Neural progenitor cell (in vitro differentiated cells): ENCODE measurements at regions not wholly inside any gene's neighbourhood (a gene's known extent, or its start where the extent isn't known, plus 50 kb on each side); places are given as distances from the start of the nearest gene placed in this dataset.
"Not testable (repeated sequence)": the region's sequence is repeated elsewhere in the genome, so short reads cannot be mapped to it uniquely, and the experiment has no call there.

Source experiments
- DNase-seq: peaks from one replicate; pipeline ENCODE4 v3.0.0-alpha.2; 2016; ENCODE audit warnings: low spot score
- H2AFZ ChIP-seq: fragments of 200-600 bp; sonication (generic); replicated peaks from 2 replicates; pipeline ENCODE4 v1.6.1; 2016; ENCODE audit warnings: antibody characterized with exemption
- H3F3A ChIP-seq: fragments of 200-600 bp; sonication (generic); 2 replicates; pipeline ENCODE4 v1.6.1; 2016; ENCODE audit warnings: antibody characterized with exemption, low read depth
- H3K27ac ChIP-seq: fragments of 200-600 bp; sonication (generic); 2 replicates; pipeline ENCODE4 v1.5.1; 2016; ENCODE audit warnings: mild to moderate bottlenecking
- H3K27me3 ChIP-seq: fragments of 200-600 bp; sonication (generic); 2 replicates; pipeline ENCODE4 v1.6.1; 2016; ENCODE audit warnings: mild to moderate bottlenecking, moderate library complexity
- H3K36me3 ChIP-seq: fragments of 200-600 bp; sonication (generic); 2 replicates; pipeline ENCODE4 v1.5.1; 2016
- H3K4me1 ChIP-seq: fragments of 200-600 bp; sonication (generic); 2 replicates; pipeline ENCODE4 v1.6.1; 2016; ENCODE audit warnings: mixed run types
- H3K4me2 ChIP-seq: fragments of 200-600 bp; sonication (generic); 2 replicates; pipeline ENCODE4 v1.6.1; 2016
- H3K4me3 ChIP-seq: fragments of 200-600 bp; sonication (generic); 2 replicates; pipeline ENCODE4 v1.5.1; 2016
- H3K79me2 ChIP-seq: fragments of 200-600 bp; sonication (generic); 2 replicates; pipeline ENCODE4 v1.6.1; 2016; ENCODE audit warnings: low read depth
- H3K9ac ChIP-seq: fragments of 200-600 bp; sonication (generic); 2 replicates; pipeline ENCODE4 v1.6.1; 2016
- H3K9me3 ChIP-seq: fragments of 200-600 bp; sonication (generic); 2 replicates; pipeline ENCODE4 v1.5.1; 2016; ENCODE audit warnings: low read depth
- H4K20me1 ChIP-seq: fragments of 200-600 bp; sonication (generic); 2 replicates; pipeline ENCODE4 v1.6.1; 2016; ENCODE audit warnings: low read depth
- H3K27ac Mint-ChIP-seq: 3 replicates; pipeline ENCODE4 v1.8.0; 2021; ENCODE audit warnings: mixed read lengths
- H3K27me3 Mint-ChIP-seq: 2 replicates; pipeline ENCODE4 v1.8.0; 2022; ENCODE audit warnings: low read depth, mild to moderate bottlenecking, inconsistent platforms, moderate library complexity, mixed read lengths; ENCODE audit not compliant: insufficient read depth
- H3K36me3 Mint-ChIP-seq: 3 replicates; pipeline ENCODE4 v1.8.0; 2021; ENCODE audit warnings: mixed read lengths
- H3K4me1 Mint-ChIP-seq: 3 replicates; pipeline ENCODE4 v1.8.0; 2021; ENCODE audit warnings: mixed read lengths
- H3K4me3 Mint-ChIP-seq: 3 replicates; pipeline ENCODE4 v1.8.0; 2021; ENCODE audit warnings: mild to moderate bottlenecking, moderate library complexity, mixed read lengths
- H3K9me3 Mint-ChIP-seq: 3 replicates; pipeline ENCODE4 v1.8.0; 2020; ENCODE audit warnings: mixed read lengths
- EZH2 ChIP-seq: fragments of 200-600 bp; sonication (generic); IDR thresholded peaks from 2 replicates; pipeline ENCODE4 v1.6.1; 2017; ENCODE audit warnings: antibody characterized with exemption, mild to moderate bottlenecking, moderate library complexity
- EZH2phosphoT487 ChIP-seq: fragments of 200-600 bp; sonication (generic); IDR thresholded peaks from 2 replicates; pipeline ENCODE4 v1.6.1; 2017; ENCODE audit warnings: antibody characterized with exemption
- TF ChIP-seq, protein P1 (sequence below): fragments of 200-600 bp; sonication (generic); IDR thresholded peaks from 2 replicates; pipeline ENCODE4 v1.5.1; 2017; ENCODE audit warnings: antibody characterized with exemption, mild to moderate bottlenecking

DNA sequence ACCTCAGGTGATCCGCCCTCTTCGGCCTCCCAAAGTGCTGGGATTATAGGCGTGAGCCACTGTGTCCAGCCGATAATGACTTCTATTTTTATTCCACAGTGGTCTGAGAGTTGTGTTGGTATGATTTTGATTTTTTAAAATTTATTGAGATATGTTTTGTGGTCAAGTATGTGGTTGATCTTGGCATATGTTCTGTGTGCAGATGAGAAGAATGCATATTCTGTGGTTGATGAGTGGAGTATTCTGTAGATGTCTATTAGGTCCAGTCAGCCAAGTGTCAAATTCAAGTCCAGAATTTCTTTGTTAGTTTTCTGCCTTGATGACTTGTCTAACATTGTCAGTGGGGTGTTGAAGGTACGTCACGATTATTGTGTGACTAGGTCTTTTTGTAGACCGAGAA is 338.2 kb upstream of the TARS1 start:
- no peaks in the 10 kb centered on the region for H3K27me3 Mint-ChIP-seq
- DNase-seq = no peak
- no peak overlapping the region for H3K27ac ChIP-seq
- TF ChIP-seq EZH2phosphoT487 (no peak), EZH2 (no peak)
- TF ChIP-seq, protein P1, sequence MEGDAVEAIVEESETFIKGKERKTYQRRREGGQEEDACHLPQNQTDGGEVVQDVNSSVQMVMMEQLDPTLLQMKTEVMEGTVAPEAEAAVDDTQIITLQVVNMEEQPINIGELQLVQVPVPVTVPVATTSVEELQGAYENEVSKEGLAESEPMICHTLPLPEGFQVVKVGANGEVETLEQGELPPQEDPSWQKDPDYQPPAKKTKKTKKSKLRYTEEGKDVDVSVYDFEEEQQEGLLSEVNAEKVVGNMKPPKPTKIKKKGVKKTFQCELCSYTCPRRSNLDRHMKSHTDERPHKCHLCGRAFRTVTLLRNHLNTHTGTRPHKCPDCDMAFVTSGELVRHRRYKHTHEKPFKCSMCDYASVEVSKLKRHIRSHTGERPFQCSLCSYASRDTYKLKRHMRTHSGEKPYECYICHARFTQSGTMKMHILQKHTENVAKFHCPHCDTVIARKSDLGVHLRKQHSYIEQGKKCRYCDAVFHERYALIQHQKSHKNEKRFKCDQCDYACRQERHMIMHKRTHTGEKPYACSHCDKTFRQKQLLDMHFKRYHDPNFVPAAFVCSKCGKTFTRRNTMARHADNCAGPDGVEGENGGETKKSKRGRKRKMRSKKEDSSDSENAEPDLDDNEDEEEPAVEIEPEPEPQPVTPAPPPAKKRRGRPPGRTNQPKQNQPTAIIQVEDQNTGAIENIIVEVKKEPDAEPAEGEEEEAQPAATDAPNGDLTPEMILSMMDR = no peak
- no peaks in the 10 kb centered on the region for H3K79me2 ChIP-seq
- no peak overlapping the region for H3K9ac ChIP-seq
- H3K36me3 ChIP-seq = no peaks in the 10 kb centered on the region
- no peaks in the 10 kb centered on the region for H3K4me1 ChIP-seq
- H4K20me1 ChIP-seq = no peaks in the 10 kb centered on the region
- no peaks in the 10 kb centered on the region for H3K9me3 ChIP-seq
- H3F3A ChIP-seq = no peaks in the 10 kb centered on the region
- H3K36me3 Mint-ChIP-seq = no peaks in the 10 kb centered on the region
- no peak overlapping the region for H3K4me3 Mint-ChIP-seq
- no peak overlapping the region for H3K27ac Mint-ChIP-seq
- no peaks in the 10 kb centered on the region for H3K27me3 ChIP-seq
- no peak overlapping the region for H3K4me3 ChIP-seq
- no peaks in the 10 kb centered on the region for H3K4me1 Mint-ChIP-seq
- no peak overlapping the region for H3K4me2 ChIP-seq
- H3K9me3 Mint-ChIP-seq = peaks cover 27% of the 10 kb centered on the region
- no peak overlapping the region for H2AFZ ChIP-seq

- Histone ChIP-seq H3K4me3 (no peak overlapping the region), H2AFZ (no peak overlapping the region), H3K4me1 (no peaks in the 10 kb centered on the region), H3K9me3 (no peaks in the 10 kb centered on the region), H3K9ac (no peak overlapping the region), H3K79me2 (no peaks in the 10 kb centered on the region), H3K36me3 (no peaks in the 10 kb centered on the region), H3F3A (no peaks in the 10 kb centered on the region), H3K27me3 (no peaks in the 10 kb centered on the region), H3K27ac (no peak overlapping the region), H4K20me1 (no peaks in the 10 kb centered on the region), H3K4me2 (no peak overlapping the region)
- H3K4me3 Mint-ChIP-seq = no peak overlapping the region
- H3K27ac Mint-ChIP-seq = no peak overlapping the region
- TF ChIP-seq EZH2phosphoT487 (no peak), EZH2 (no peak)
- TF ChIP-seq, protein P1 = no peak
- no peaks in the 10 kb centered on the region for H3K27me3 Mint-ChIP-seq
- H3K9me3 Mint-ChIP-seq = peaks cover 26% of the 10 kb centered on the region
- DNase-seq = no peak
- H3K36me3 Mint-ChIP-seq = no peaks in the 10 kb centered on the region
- no peaks in the 10 kb centered on the region for H3K4me1 Mint-ChIP-seq
Observed at GRCh38 chr5:33105521-33105941, 335.2 kb upstream of the TARS1 start.

GRCh38 chr5:33110496-33110895 is 330.3 kb upstream of the TARS1 start:
- not testable (repeated sequence) for DNase-seq, H4K20me1 ChIP-seq, H3K9ac ChIP-seq, H2AFZ ChIP-seq, H3F3A ChIP-seq, H3K36me3 Mint-ChIP-seq, H3K27me3 ChIP-seq, H3K27ac ChIP-seq, H3K4me3 Mint-ChIP-seq, H3K27me3 Mint-ChIP-seq, H3K4me1 ChIP-seq, H3K4me2 ChIP-seq, H3K9me3 ChIP-seq, H3K36me3 ChIP-seq, H3K4me3 ChIP-seq, H3K9me3 Mint-ChIP-seq, H3K79me2 ChIP-seq, H3K27ac Mint-ChIP-seq, H3K4me1 Mint-ChIP-seq

- Histone ChIP-seq H3K27me3 (no peaks in the 10 kb centered on the region), H3F3A (no peaks in the 10 kb centered on the region), H4K20me1 (no peaks in the 10 kb centered on the region), H3K36me3 (no peaks in the 10 kb centered on the region), H3K4me2 (no peak overlapping the region), H3K79me2 (no peaks in the 10 kb centered on the region), H2AFZ (no peak overlapping the region), H3K4me3 (no peak overlapping the region), H3K9me3 (no peaks in the 10 kb centered on the region), H3K4me1 (no peaks in the 10 kb centered on the region), H3K9ac (no peak overlapping the region), H3K27ac (no peak overlapping the region)
- no peaks in the 10 kb centered on the region for H3K9me3 Mint-ChIP-seq
- H3K27ac Mint-ChIP-seq = no peak overlapping the region
- H3K27me3 Mint-ChIP-seq = no peaks in the 10 kb centered on the region
- no peaks in the 10 kb centered on the region for H3K36me3 Mint-ChIP-seq
- no peaks in the 10 kb centered on the region for H3K4me1 Mint-ChIP-seq
- DNase-seq = no peak
- no peak overlapping the region for H3K4me3 Mint-ChIP-seq
- TF ChIP-seq, protein P1 = no peak
- no peak for TF ChIP-seq EZH2phosphoT487
- TF ChIP-seq EZH2 = no peak
Observed at GRCh38 chr5:33114361-33114760, 326.4 kb upstream of the TARS1 start.
